HG02798 (cell line): ENCODE measurements at regions not wholly inside any gene's neighbourhood (a gene's known extent, or its start where the extent isn't known, plus 50 kb on each side); places are given as distances from the start of the nearest gene placed in this dataset.

Experiments used
- ATAC-seq: cut with Tn5 transposase; IDR thresholded peaks from one replicate; pipeline ENCODE4 v1.9.1; 2021; ENCODE audit warnings: mild to moderate bottlenecking; ENCODE audit not compliant: unreplicated experiment, poor library complexity

DNA sequence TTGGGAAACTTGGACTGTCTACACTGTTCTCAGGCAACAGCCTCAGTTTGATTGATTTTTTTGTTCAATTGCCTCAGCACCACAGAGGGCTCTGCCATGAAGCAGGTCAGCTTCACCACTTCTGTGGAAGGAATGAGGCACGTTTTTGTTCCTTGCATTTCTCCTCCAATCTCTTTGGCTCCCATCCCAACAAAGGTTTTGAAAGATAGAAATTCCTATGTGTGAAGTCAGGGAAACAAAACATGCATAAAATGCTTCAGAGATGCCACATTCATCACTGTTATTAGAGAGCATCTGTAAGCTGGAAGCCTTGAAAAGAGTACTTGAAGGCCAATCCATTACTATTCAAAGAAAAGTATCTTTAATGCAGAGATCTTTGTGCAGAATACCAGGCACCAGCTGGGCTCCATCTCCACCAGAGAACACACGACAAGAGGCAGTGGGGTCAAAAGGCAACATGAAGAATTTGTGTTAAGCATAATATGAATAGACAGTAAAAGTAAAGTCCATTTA is 249.1 kb upstream of the LYZL1 start:
- ATAC-seq = no peak

- ATAC-seq = no peak
These were observed 247.3 kb upstream of the LYZL1 start for GRCh38 chr10:29041616-29042015.

- no peak for ATAC-seq
These were observed 240.4 kb upstream of the LYZL1 start for GRCh38 chr10:29048506-29048905.

DNA sequence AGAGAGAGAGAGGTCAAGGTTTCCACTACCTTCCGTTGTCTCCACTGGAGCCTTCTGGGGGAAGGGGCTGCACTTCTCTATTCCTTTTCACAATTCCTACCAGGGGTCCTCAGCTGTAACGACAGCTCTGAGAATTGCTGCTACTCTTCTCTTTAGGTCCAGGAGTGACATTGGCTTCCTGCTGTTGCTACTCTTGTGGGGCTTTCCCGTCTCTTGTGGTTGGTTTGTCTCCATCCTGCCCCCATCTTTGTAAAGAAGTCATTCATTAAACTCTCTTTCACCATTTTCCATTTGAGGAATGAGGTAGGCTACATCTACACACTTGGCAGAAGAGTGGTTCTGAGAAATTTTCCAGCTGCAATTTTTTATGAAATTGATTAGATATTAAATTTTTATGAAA is 238.8 kb upstream of the LYZL1 start:
- no peak for ATAC-seq

DNA sequence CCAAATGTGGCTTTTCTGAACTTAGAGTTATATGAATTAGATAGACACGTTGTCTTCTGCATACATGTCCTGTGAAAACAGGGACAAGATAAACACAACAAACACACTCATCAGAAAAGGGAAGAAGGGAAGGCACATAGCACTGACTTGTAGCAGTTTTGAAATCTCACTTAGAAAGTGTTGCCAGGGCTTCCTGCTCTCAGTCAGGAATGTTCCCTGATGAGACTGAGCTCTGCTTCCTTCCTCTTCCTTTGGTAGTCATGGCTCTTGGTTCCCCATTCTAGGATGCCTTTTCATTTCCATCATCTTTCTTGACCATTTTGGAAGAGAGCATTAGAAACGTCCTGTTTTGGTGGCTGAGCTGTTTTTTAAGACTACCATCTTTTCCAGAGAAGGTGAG is 233.8 kb upstream of the LYZL1 start:
- ATAC-seq = no peak

- no peak for ATAC-seq
These were observed 232.1 kb upstream of the LYZL1 start for GRCh38 chr10:29056729-29057128.

DNA sequence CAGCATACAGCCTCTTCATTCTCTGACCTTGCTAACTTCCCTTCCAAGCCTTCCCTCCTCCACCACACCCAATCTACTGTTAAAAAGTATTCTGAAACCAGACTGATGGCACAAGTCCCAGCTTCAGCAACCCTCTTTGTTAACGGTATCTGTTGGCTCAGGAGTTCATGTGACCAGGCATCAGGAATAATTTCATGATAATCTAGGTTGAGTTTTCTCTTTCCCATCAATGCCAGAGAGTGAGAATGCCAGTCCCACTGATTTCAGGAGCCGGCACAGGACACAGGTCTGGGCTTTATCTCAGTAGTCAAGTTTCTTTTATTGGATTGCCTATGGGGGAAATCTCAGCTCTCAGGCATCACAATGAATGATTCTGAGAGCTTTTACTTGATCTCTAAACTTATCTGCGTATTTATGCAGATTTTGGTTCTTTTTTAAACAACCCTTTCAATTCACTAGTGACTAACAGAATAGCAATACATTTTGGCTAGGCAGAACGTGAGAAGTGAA is 231.0 kb upstream of the LYZL1 start:
- ATAC-seq = no peak

DNA sequence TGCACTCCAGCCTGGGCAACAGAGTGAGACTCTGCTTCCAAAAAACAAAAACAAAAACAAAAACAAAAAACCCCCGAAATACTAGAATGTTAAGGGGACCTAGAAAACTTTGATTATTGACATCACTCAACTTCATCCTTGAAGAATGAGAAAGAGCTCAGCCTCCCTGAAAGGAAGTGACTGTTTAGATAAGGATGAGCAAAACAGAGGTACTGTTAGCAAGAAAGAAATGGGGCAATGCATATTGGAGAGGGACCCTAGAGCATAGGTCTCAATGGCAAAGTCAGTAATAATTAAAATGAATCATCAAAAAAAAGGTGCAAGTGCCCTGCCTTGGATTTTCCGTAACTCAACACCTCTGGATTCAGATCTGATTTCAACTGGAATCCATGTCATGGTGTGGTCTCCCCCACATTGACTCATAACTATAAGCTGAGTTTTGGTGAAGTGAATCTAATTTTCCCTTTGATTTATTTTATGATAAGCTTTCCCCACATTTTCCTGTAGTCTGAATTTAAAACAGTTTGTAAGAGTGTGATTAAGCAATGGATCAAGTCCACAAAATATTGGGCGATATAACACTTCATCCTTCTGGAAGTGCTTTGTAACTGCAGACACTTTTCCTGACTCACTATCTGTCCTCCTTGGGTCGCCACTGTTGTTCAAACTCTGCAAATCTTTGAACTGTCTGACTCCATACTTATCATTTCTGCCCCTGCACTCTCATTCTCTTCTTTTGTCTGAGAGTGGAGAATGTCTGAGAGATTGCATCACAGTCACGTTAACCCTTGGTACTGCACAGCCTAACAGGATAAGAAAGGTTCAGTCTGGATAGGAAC is 224.8 kb upstream of the LYZL1 start:
- no peak for ATAC-seq

- ATAC-seq = no peak
These were observed 224.2 kb upstream of the LYZL1 start for GRCh38 chr10:29064680-29065079.

- ATAC-seq = no peak
These were observed 221.7 kb upstream of the LYZL1 start for GRCh38 chr10:29067161-29067560.

DNA sequence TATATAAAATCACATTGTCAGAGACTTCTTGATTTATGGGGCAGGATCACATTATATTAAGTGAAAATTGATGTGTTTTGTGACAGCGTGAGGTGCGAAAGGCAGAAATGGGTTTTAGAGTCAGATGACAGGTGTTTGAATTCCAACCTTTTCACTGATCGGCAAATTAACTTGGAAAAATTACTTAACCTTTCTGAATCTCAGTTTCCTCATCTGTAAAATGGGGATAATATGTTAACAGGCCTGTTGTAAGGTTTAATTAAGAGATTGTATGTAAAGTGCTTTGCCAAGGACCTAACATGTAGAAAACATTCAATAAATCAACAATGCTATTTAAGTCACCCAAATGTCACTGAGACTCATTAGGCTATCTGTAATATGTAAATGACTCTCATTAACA is 221.2 kb upstream of the LYZL1 start:
- ATAC-seq = no peak

GRCh38 chr10:29068302-29068701 is 220.6 kb upstream of the LYZL1 start:
- ATAC-seq = no peak

- ATAC-seq = no peak
These were observed 219.9 kb upstream of the LYZL1 start for GRCh38 chr10:29068966-29069365.

- no peak for ATAC-seq
These were observed 218.9 kb upstream of the LYZL1 start for GRCh38 chr10:29069941-29070340.

GRCh38 chr10:29078919-29079318 is 210.0 kb upstream of the LYZL1 start:
- ATAC-seq = no peak

- no peak for ATAC-seq
These were observed 207.6 kb upstream of the LYZL1 start for GRCh38 chr10:29081231-29081630.

DNA sequence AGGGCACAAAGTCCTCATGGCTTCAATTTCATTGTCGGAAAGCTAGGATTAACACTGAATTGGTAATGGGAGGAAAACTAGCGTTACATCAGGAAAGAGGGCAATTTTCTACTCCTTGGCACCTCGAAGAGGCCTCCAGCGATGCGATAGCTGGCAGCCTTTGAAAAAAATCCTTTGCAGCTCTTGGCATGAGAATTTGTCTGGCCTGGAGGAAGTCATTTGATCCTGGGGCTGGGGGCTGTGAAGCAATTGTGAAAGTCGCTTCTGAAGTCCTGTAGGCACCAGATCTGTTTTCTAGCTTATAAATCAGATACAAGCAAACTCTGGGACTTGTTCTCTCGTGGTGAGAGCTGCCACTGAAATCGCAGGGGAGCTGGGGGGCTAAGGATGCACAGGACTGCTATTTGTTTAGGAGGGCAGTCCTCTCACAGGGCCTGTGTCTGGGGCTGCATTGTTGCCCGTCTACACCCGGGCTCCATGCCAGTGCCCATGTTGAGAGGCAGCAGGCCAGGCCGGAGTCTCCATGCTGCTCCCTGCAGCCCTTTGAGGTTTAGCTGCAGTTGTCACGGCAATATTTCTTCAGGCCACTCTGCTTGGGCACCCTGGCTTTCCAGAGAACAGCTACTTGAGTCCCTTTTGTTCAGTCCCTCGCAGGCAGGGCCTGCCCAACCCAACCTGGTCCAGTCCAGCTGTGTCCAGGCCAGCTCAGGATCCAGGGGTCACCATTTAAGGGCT is 206.8 kb upstream of the LYZL1 start:
- no peak for ATAC-seq

- no peak for ATAC-seq
These were observed 205.8 kb upstream of the LYZL1 start for GRCh38 chr10:29083096-29083495.

GRCh38 chr10:29084681-29085307 is 204.1 kb upstream of the LYZL1 start:
- no peak for ATAC-seq

DNA sequence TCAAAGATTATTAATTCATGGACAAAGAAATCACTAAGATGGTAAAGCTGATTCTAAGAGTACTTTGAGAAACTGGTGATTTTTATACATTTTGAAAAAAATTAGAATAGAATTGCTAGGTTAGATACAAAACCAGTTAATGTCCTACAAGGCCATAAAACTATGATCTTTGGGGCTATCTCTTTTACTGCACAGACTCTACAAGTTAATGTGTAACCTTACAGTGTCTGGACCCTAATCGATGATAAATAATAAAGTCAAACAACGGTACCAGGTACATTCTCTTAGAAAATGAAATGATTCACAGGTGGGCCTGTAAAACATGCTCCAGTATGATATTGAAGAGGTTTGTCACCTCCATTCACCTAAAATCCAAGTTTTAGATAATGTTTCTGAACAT is 199.8 kb upstream of the LYZL1 start:
- ATAC-seq = no peak

- no peak for ATAC-seq
These were observed 192.5 kb upstream of the LYZL1 start for GRCh38 chr10:29096303-29096824.
